Erythroblast (primary cell): ENCODE measurements at regions not wholly inside any gene's neighbourhood (a gene's known extent, or its start where the extent isn't known, plus 50 kb on each side); places are given as distances from the start of the nearest gene placed in this dataset.

Experiments used
- GATA1 ChIP-seq: IDR thresholded peaks from 2 replicates; pipeline ENCODE4 v1.6.1; 2011; ENCODE audit warnings: low read depth, mild to moderate bottlenecking, control low read depth, low read length, moderate library complexity
- POLR2A ChIP-seq: IDR thresholded peaks from 2 replicates; pipeline ENCODE4 v1.6.1; 2011; ENCODE audit warnings: mild to moderate bottlenecking, low read length

DNA sequence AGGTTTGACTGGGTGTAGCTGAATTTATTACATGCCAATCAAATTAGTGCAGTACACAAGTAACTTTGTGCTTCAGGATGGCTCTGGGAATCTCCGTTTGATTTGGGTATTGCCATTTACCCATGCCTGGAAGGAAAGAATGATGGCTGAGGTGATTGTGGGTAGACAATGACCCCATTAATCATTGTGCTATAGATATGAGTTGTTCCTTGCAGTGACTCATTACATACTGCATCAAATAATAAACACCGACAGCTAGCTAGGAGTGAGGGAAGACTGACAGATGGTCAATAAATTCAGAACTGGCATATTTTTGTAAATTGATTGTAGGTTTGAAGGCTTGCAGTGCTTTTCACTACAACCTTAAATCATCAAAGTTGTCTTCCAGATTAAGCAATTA, 1069.5 kb downstream of the DIAPH3 start:
- TF ChIP-seq POLR2A (no peak), GATA1 (no peak)
